Fibroblast of the aortic adventitia (primary cell): ENCODE measurements at regions not wholly inside any gene's neighbourhood (a gene's known extent, or its start where the extent isn't known, plus 50 kb on each side); places are given as distances from the start of the nearest gene placed in this dataset.
A peak's percentile ranks its signal among the peaks of the same experiment; 100 is the strongest.

Source experiments
- DNase-seq: peaks from one replicate; pipeline ENCODE4 v3.0.0-alpha.2; 2010; ENCODE audit warnings: low read depth
- H3K4me3 ChIP-seq: 2 replicates; pipeline ENCODE4 v1.5.1; 2011; ENCODE audit warnings: low read depth, mild to moderate bottlenecking, control low read depth, low read length, moderate library complexity
- TF ChIP-seq, protein P1 (sequence below): IDR thresholded peaks from 2 replicates; pipeline ENCODE4 v1.5.1; 2011; ENCODE audit warnings: mild to moderate bottlenecking, low read length, control low read depth, inconsistent platforms; ENCODE audit not compliant: insufficient read depth

DNA sequence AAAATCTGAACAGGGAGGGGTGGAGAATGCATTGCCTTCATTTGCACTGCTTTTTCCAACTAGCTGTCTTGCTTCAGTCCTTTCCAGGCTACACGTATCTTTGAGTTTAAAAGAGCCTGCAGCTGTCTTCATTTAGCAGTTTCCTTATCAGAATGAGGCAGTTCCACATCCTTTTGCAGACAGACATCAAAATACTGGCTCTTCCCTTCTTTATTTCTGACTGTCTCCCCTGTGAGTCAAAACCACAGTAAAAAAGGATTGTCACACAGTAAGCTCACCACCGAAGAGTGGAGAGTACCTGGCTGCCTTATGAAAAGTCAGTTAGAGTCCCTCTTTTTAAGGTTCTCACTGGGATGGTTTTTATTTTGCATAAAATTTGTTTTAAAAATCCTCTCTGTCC lies 205.5 kb upstream of the CD96 start:
- peak; percentile 51 for DNase-seq
- H3K4me3 ChIP-seq, result no peak overlapping the region
- TF ChIP-seq, protein P1, sequence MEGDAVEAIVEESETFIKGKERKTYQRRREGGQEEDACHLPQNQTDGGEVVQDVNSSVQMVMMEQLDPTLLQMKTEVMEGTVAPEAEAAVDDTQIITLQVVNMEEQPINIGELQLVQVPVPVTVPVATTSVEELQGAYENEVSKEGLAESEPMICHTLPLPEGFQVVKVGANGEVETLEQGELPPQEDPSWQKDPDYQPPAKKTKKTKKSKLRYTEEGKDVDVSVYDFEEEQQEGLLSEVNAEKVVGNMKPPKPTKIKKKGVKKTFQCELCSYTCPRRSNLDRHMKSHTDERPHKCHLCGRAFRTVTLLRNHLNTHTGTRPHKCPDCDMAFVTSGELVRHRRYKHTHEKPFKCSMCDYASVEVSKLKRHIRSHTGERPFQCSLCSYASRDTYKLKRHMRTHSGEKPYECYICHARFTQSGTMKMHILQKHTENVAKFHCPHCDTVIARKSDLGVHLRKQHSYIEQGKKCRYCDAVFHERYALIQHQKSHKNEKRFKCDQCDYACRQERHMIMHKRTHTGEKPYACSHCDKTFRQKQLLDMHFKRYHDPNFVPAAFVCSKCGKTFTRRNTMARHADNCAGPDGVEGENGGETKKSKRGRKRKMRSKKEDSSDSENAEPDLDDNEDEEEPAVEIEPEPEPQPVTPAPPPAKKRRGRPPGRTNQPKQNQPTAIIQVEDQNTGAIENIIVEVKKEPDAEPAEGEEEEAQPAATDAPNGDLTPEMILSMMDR, result no peak

DNA sequence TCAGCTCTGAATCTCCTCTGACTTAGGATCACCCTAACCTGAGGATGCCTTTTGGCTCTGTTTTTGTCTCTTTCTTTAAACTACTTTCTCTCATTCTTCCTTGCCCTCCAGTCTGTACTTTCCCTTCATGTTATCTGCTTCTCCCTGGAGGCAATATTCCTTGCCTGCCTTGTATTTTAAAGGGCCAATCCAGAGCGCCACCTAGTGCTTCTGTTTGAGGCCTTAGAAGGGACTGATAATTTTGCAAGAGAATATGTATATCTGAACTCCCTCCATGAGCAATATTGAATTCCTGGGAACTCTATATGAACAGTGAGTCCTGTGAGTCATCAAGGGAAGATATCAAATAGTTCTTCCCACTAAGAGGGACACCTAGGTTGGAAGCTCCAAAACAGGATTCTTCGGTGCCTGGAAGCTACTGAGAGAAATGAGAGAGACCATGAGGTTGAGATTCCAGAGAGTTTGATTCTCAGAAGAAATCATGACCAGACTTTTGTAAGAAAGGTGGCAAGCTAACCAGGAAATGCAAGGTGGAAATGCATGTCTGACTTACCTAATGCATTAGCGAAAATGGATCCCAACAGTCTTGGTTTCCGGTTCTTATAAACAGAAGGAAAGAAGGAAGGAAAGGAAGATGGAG lies 203.8 kb upstream of the CD96 start:
- TF ChIP-seq, protein P1, result peak; percentile 86
- peak; percentile 87 for DNase-seq
- H3K4me3 ChIP-seq, result no peak overlapping the region

DNA sequence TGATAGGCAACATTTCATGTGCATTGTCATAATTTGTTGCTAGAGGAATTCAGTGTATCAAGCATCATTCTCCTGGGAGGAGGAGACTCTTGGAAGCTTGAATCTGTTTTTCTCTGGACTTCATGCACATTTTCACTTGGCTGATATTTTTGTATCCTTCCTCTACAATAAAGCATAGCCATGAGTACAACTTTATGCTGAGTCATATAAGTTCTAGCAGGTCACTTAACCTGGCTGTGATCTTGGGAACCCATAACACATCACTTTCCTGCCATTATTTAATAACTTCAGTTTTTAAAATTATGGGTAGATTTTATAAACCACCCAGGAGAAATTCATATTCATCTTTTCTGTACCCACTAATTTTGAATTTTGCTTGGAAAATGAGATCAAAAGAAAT lies 203.0 kb upstream of the CD96 start:
- TF ChIP-seq, protein P1, result no peak
- no peak for DNase-seq
- H3K4me3 ChIP-seq, result no peak overlapping the region

DNA sequence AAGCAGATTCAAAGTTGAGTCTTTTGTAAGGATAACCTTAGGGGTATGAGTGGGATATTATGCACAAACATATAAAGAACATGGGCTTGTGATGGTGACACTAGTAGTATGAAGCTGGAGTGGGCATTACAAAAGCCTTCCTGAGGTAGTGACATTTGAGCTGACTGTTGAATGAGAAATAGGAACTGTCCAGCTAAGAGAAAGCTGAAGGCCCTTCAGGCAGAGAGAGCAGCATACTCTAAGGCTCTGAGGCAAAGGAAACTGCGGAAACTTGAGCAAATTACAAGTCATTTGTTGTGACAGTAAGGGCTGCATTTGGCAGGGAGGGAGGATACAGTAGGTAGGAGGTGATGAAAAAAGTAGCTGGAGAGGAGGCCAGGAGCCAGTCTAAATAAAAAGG lies 190.7 kb upstream of the CD96 start:
- H3K4me3 ChIP-seq, result no peak overlapping the region
- TF ChIP-seq, protein P1, result no peak
- DNase-seq, result no peak

DNA sequence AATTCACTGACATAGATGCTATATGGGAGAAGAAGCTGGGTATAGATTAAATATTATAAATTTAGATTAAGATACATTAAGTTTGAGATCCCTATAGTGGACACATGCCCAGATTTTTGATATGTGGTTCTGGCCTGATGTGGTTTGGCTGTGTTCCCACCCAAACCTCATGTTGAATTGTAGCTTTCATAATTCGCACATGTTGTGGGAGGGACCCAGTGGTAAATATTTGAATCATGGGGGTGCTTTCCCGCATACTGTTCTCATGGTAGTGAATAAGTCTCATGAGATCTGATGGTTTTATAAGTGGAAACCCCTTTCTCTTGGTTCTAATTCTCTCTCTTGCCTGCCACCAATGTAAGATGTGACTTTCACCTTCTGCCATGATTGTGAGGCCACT lies 189.4 kb upstream of the CD96 start:
- DNase-seq, result no peak
- TF ChIP-seq, protein P1, result no peak

DNA sequence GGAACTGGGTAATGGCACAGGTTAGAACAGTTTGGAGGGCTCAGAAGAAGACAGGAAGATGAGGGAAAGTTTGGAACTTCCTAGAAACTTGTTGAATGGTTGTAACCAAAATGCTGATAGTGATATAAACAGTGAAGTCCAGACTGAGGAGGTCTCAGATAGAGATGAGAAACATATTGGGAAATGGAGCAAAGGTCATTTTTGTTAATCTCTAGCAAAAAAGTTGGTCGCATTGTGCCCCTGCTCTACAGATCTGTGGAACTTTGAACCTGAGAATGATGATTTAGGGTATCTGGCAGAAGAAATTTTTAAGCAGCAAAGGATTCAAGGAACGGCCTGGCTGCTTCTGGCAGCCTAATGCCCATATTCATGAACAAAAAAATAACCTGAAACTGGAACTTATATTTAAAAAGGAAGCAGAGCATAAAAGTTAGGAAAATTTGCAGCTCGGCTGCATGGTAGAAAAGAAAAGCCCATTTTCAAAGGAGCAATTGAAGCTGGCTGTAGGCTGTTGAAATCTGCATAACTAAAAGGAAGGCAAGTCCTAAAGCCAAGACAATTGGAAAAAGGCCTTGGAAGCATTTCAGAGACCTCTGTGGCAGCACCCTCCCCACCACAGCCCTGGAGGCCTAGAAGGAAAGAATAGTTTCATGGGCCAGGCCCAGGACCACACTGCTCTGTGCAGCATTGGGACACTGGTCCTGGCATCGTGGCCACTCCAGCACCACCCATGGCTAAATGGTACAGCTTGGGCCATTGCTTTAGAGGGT lies 182.6 kb upstream of the CD96 start:
- DNase-seq, result no peak
- TF ChIP-seq, protein P1, result no peak
- no peak overlapping the region for H3K4me3 ChIP-seq

More for the DNA sequence above, 189.4 kb upstream of the CD96 start:
- H3K4me3 ChIP-seq, result no peak overlapping the region
